GM13976 (cell line): ENCODE measurements at regions not wholly inside any gene's neighbourhood (a gene's known extent, or its start where the extent isn't known, plus 50 kb on each side); places are given as distances from the start of the nearest gene placed in this dataset.

ENCODE experiments used
- DNase-seq: peaks from one replicate; pipeline ENCODE4 v3.0.0; 2012; ENCODE audit warnings: low spot score
- CTCF ChIP-seq: IDR thresholded peaks from 2 replicates; pipeline ENCODE4 v1.5.1; 2012; ENCODE audit warnings: borderline replicate concordance, mild to moderate bottlenecking; ENCODE audit not compliant: insufficient read depth; ENCODE audit errors: extremely low read depth, missing control alignments, control extremely low read depth
- in situ Hi-C: fragments of 300-500 bp; cut with MboI; formaldehyde crosslinking; loops from one replicate; pipeline ENCODE4 v1.12.0; 2022; ENCODE audit warnings: low sequenced_read_pairs, mixed read lengths, inconsistent platforms; ENCODE audit not compliant: unreplicated experiment

DNA sequence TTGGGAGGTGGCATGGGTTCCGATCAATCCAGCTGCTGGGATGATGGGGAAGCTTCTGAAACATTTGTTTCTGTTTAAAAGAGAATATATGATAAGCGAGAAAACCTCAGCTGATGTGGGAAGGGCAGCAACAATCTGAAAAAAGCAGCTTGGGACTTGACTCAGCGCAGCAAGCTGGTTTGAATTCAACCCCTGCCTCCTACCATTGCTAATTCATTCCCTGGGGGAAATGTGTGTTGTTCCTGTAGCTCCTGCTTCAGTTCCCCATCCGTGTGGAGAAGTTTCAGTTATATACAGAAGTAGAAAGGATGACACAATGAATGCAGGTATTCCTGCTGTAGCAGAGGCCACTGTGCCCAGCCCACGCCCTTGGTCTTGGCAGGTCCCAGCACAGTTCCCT, 145.1 kb downstream of the NXNL2 start:
- no peak for DNase-seq
- in situ Hi-C loops = no loop called here
- no peak for TF ChIP-seq CTCF

GRCh38 chr9:88680505-88681160, 145.7 kb downstream of the NXNL2 start:
- in situ Hi-C loops = no loop called here
- TF ChIP-seq CTCF = no peak
- no peak for DNase-seq

GRCh38 chr9:88681434-88681833, 146.5 kb downstream of the NXNL2 start:
- DNase-seq = no peak
- TF ChIP-seq CTCF = no peak
- in situ Hi-C loops = no loop called here

DNA sequence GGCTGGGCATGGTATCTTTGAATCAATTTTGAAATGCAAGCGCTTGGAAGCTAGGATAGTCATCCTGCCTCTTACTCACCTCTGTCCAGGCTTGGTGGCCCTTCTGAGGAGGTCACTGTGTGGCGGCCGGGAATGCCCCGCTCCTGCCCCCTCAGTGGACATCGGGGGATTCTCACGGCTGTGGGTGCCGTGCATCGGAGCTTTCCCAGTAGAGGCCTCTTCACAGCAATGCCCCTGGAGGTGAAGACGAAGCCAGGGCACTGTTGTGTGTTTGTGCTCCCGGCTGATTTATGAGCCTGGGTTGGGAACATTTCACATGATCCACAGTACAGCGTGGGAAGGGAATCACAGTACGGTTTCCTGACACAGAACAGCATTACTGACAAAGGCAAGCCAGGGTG, 147.5 kb downstream of the NXNL2 start:
- in situ Hi-C loops = no loop called here
- TF ChIP-seq CTCF = no peak
- DNase-seq = no peak

- no peak for DNase-seq
- in situ Hi-C loops = no loop called here
- no peak for TF ChIP-seq CTCF
Measured at GRCh38 chr9:88684046-88684445, 149.1 kb downstream of the NXNL2 start.

- in situ Hi-C loops = no loop called here
- no peak for TF ChIP-seq CTCF
- DNase-seq = no peak
Measured at GRCh38 chr9:88684845-88685244, 149.9 kb downstream of the NXNL2 start.
